Activated naive CD4-positive, alpha-beta T cell treated with anti-CD3 and anti-CD28 coated beads, Interleukin-2, amount 10 ng/mL, durations not matched to agents 7 days and 5 days (primary cell): ENCODE measurements at regions not wholly inside any gene's neighbourhood (a gene's known extent, or its start where the extent isn't known, plus 50 kb on each side); places are given as distances from the start of the nearest gene placed in this dataset.

Experiments used
- CTCF ChIA-PET: fragments of 350-600 bp; sonication (Branson Sonifier 250); formaldehyde crosslinking; loops from one replicate; lab custom pipeline; 2021; ENCODE audit warnings: antibody characterized with exemption; lab: Charles Lee
- DNase-seq: peaks from one replicate; pipeline ENCODE4 v3.0.0-alpha.2; 2020
- H3K27ac Mint-ChIP-seq: one replicate; pipeline ENCODE4 v1.8.0; 2021; ENCODE audit warnings: mild to moderate bottlenecking, moderate library complexity, mixed read lengths
- H3K27me3 Mint-ChIP-seq: one replicate; pipeline ENCODE4 v1.8.0; 2021; ENCODE audit warnings: mild to moderate bottlenecking, mixed read lengths
- H3K36me3 Mint-ChIP-seq: one replicate; pipeline ENCODE4 v1.8.0; 2021; ENCODE audit warnings: mixed read lengths
- H3K4me1 Mint-ChIP-seq: one replicate; pipeline ENCODE4 v1.8.0; 2021; ENCODE audit warnings: mixed read lengths
- H3K4me3 Mint-ChIP-seq: one replicate; pipeline ENCODE4 v1.8.0; 2021; ENCODE audit warnings: mild to moderate bottlenecking, moderate library complexity, mixed read lengths
- H3K9me3 Mint-ChIP-seq: one replicate; pipeline ENCODE4 v1.8.0; 2021; ENCODE audit warnings: mixed read lengths

DNA sequence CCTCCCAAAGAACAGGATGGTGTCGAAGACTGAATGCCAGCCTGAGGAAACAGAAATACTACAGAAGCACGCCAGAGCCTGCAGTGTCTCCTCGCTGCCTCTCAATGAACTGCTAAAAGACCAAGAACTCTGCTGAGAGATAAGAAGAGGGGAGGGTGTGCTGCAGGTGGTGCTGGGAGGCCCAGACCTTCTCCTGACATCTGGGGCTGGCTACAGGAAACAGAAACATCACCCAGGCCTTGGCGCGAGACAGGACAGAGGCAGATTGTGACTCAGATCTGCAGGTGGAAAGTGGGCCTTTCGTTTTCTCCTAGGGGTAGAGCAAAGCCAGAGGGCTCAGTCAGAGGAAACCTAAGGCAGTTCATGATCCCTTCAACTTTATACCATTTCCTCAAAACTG lies 250.3 kb upstream of the TCF4 start:
- Mint-ChIP-seq H3K36me3 (no peaks in the 10 kb centered on the region), H3K27me3 (no peaks in the 10 kb centered on the region), H3K4me3 (no peak overlapping the region), H3K9me3 (peaks cover 27% of the 10 kb centered on the region), H3K27ac (no peak overlapping the region), H3K4me1 (no peaks in the 10 kb centered on the region)
- CTCF ChIA-PET, result no interaction called here
- DNase-seq, result no peak

DNA sequence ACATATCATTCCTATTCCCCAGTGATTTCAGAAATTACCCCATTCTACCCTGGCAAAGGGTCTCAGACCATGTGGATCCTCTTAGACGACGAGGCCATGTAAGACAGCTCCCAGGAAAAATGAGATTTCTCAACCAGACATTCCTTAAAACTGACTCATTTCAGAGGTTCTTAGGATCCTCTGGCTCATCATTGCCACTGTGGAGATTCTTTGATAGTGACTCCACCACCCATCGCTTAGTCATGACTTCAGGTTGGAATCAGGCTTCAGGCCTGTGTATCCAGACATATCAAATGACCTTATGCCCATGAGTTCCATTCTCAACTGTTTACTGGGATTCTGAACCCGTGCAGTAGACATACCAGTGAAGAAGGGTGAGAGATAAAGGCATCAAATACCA lies 245.6 kb upstream of the TCF4 start:
- peaks cover 19% of the 10 kb centered on the region for H3K9me3 Mint-ChIP-seq
- CTCF ChIA-PET, result no interaction called here
- H3K4me1 Mint-ChIP-seq, result no peaks in the 10 kb centered on the region
- no peak for DNase-seq
- no peak overlapping the region for H3K27ac Mint-ChIP-seq
- H3K36me3 Mint-ChIP-seq, result no peaks in the 10 kb centered on the region
- H3K27me3 Mint-ChIP-seq, result no peaks in the 10 kb centered on the region
- H3K4me3 Mint-ChIP-seq, result no peak overlapping the region

DNA sequence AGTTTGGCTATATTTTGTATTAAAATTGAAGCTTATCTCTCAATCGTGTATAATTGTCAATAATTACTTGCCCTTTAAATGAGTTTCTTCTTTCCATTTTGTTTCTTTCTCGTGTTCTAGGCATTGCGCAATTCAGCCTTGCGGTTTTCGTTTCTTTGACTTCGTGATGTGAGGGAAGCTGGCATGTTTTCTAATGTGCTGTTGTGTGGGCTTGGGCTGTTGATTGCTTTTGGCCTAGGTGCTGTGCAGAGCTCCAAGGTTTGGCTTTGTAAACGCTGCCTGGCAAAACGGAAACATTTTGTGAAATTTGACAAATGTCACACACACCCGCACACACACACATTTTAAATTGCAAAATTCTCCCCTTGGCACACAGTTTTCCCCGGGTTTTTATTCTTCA lies 242.6 kb upstream of the TCF4 start:
- Mint-ChIP-seq H3K4me3 (no peak overlapping the region), H3K27me3 (no peaks in the 10 kb centered on the region), H3K27ac (no peak overlapping the region), H3K36me3 (no peaks in the 10 kb centered on the region), H3K9me3 (peaks cover 13% of the 10 kb centered on the region), H3K4me1 (no peaks in the 10 kb centered on the region)
- CTCF ChIA-PET, result no interaction called here
- no peak for DNase-seq

DNA sequence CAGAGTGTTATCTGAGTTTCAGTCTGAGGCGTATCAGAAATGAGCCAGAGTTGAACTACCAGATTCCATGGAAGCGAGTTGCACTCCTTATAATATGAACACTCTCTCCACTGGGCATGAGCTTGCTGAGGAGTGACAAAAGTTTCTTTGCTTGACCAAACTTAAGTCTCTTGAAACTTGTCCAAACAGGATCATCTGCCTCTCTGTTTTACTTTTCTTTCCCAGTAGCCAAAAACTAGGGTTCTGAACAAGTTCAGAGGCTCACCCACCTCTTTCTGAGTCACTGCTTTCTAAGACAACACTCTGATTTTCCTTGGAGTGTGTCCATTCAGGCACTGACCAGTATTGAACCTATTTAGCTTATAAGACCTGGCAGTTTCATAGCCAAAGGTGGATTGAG lies 233.2 kb upstream of the TCF4 start:
- no peak for DNase-seq
- no peaks in the 10 kb centered on the region for H3K27me3 Mint-ChIP-seq
- no peaks in the 10 kb centered on the region for H3K36me3 Mint-ChIP-seq
- no peaks in the 10 kb centered on the region for H3K4me1 Mint-ChIP-seq
- no peak overlapping the region for H3K27ac Mint-ChIP-seq
- no peaks in the 10 kb centered on the region for H3K9me3 Mint-ChIP-seq
- no peak overlapping the region for H3K4me3 Mint-ChIP-seq
- CTCF ChIA-PET, result no interaction called here

DNA sequence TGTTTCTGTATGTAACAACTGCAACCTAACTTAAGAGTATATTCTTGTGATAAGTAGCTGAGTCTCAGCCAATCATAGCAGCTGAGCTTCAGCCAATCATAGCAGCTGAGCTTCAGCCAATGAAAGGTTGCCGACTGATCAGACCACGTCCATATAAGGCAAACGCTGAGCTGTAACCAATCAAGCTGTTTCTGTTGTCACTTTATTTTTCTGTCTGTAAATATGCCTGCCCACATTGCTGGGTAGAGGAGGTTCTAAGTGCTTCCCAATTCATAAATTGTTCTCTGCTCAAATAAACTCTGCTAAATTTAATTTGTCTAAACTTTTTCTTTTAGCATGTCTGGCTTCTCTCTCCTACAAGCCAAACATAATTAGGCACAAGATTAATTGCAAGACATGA lies 231.5 kb upstream of the TCF4 start:
- Mint-ChIP-seq H3K4me1 (no peaks in the 10 kb centered on the region), H3K4me3 (no peak overlapping the region), H3K9me3 (no peaks in the 10 kb centered on the region), H3K27ac (no peak overlapping the region), H3K36me3 (no peaks in the 10 kb centered on the region), H3K27me3 (no peaks in the 10 kb centered on the region)
- CTCF ChIA-PET, result no interaction called here
- no peak for DNase-seq

DNA sequence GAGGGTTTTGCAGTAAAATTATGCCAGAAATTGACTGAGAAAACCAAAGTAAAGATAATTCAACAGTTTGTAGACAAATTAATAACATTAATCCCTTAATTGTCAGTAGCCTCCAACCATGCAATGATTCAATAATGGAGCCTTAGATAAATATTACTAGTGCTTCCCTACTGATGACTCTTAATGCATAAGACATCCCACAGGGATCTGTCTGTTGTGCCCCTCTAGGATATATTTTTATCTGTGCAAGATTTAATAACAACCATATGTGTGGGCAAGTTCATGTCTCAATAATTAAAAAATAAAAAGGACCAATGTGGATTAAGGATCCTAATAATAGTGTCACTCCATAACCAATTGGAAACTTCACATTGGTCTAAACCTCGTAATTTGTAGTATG lies 230.3 kb upstream of the TCF4 start:
- Mint-ChIP-seq H3K4me3 (no peak overlapping the region), H3K36me3 (no peaks in the 10 kb centered on the region), H3K9me3 (no peaks in the 10 kb centered on the region), H3K27ac (no peak overlapping the region), H3K27me3 (no peaks in the 10 kb centered on the region), H3K4me1 (no peaks in the 10 kb centered on the region)
- no peak for DNase-seq
- CTCF ChIA-PET, result no interaction called here

DNA sequence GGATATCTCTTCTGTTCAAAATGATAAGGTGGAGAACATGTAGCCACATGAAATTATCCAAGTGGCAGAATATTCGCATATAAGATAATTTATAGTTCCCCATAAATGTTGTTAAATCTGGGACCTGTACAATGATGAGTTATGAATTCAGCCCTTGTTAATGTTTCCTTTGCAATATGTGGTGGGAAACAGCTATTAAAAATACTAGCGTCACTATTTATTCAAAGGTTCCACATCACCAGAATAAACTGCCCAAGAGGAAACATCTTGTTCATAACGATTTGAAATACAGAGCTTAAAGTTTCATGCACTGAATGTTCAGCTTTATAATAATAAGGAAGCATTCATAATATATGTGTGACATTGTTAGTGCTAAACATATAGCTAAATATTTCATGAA lies 223.9 kb upstream of the TCF4 start:
- no peaks in the 10 kb centered on the region for H3K27me3 Mint-ChIP-seq
- CTCF ChIA-PET, result no interaction called here
- H3K4me3 Mint-ChIP-seq, result no peak overlapping the region
- no peaks in the 10 kb centered on the region for H3K9me3 Mint-ChIP-seq
- no peak overlapping the region for H3K27ac Mint-ChIP-seq
- H3K4me1 Mint-ChIP-seq, result no peaks in the 10 kb centered on the region
- H3K36me3 Mint-ChIP-seq, result no peaks in the 10 kb centered on the region
- DNase-seq, result no peak

DNA sequence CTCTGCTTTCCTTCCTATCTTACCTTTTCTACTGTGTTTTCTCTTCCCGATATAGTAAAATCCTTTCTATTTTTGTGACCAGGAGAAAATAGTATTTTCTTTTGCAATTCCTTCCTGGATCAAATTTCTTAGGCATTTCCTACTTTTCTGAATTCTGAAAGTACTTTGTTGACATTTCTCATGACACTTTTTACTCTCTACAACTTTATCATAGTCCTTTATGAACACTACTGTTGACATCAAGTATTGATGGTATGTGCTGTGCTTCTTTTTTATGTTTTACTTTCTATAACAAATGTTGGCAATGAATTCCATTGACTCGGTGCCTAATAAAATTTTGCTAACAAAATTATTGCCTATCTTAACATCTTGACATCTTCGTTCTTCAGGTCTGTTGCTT lies 217.7 kb upstream of the TCF4 start:
- Mint-ChIP-seq H3K27me3 (no peaks in the 10 kb centered on the region), H3K9me3 (peaks cover 4% of the 10 kb centered on the region), H3K27ac (no peak overlapping the region), H3K4me3 (no peak overlapping the region), H3K36me3 (no peaks in the 10 kb centered on the region), H3K4me1 (no peaks in the 10 kb centered on the region)
- CTCF ChIA-PET, result no interaction called here
- no peak for DNase-seq

DNA sequence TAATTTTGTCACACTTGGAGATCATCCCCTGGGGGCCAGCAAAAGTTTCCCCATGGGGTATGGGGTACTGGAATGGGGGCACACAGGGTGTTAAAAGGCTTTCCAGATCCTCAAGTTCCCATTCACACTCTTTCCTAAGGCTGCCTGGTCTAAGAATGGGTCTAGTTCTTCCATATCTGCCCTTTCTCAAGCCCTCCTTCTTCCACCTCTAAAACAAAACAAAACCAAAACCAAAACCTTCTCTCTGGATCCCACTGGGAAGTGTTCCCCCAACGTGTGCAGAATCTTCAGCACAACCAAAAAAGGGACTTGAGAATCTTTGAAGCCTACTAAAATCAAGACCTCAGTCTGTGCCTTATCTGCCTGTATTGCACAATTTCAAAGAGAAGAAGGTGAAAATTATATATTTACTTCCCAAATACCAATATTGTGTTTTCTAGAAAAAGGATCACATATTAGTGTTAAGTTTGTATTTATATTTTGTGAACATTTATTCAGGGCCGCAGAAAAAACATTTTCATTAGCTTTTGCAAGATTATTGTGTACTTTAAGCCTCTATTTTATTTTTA lies 207.2 kb upstream of the TCF4 start:
- Mint-ChIP-seq H3K27ac (no peak overlapping the region), H3K4me3 (no peak overlapping the region)
- no peak for DNase-seq

DNA sequence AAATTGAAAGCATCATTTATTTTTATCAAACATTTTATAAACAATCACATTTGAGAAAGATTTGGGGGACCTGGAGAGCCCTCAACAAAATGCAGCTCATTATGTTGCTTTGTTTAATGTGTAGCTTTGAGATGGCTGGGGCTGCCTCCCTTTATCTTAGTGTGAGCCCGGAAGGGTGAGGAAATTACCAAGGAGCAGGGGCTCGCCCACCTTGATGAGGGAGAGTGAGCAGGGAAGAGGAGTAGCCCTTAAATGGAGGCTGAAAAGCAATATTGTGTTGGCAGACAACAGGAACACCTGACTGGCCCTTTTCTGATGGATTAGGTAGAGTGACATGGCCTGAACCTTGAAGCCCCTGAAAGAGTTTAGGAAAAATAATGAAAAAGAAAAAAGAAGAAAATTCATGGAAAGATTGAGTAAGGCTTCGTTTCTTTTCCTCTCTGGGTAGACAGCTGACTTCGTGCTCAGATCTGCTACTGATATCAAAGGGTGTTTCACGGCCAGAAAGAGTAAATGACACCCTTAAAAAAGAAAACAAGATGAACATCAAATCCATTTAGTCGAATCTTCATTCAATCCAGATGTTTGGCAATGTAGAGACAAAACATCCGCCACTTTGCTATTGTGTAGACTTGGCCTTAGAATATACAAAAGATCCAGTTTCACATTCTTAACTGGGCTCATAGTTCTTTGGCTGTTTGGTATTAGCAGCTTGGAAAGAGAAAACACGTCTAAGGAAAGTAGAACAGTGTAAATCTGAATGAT lies 206.5 kb upstream of the TCF4 start:
- H3K27ac Mint-ChIP-seq, result no peak overlapping the region
- H3K4me1 Mint-ChIP-seq, result no peaks in the 10 kb centered on the region
- H3K27me3 Mint-ChIP-seq, result no peaks in the 10 kb centered on the region
- H3K36me3 Mint-ChIP-seq, result no peaks in the 10 kb centered on the region
- CTCF ChIA-PET, result no interaction called here
- peaks cover 2% of the 10 kb centered on the region for H3K9me3 Mint-ChIP-seq
- no peak overlapping the region for H3K4me3 Mint-ChIP-seq
- DNase-seq, result no peak

More for the DNA sequence above, 207.2 kb upstream of the TCF4 start:
- Mint-ChIP-seq H3K27me3 (no peaks in the 10 kb centered on the region), H3K36me3 (no peaks in the 10 kb centered on the region), H3K9me3 (peaks cover 2% of the 10 kb centered on the region), H3K4me1 (no peaks in the 10 kb centered on the region)
- CTCF ChIA-PET, result no interaction called here

DNA sequence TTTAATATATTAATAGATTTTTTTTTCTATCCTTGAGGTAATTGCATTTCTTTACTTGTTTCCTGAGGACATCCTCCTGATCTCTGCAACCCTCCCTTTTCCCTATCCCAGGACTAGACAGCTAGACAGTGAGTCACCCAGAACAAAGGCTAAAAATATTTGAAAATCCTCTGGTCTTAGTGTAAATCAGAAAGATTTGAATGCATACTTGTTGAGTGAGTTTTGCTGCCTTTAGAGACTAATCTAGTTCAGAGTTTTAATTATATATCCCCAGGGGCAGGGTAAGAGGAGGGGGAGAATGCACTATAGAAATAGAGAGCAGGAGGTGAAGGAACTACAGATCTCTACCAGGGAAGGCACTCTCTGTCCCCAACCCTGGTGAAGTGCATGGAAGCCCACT lies 202.3 kb upstream of the TCF4 start:
- H3K27me3 Mint-ChIP-seq, result no peaks in the 10 kb centered on the region
- H3K27ac Mint-ChIP-seq, result no peak overlapping the region
- CTCF ChIA-PET, result no interaction called here
- no peaks in the 10 kb centered on the region for H3K36me3 Mint-ChIP-seq
- H3K9me3 Mint-ChIP-seq, result no peaks in the 10 kb centered on the region
- H3K4me1 Mint-ChIP-seq, result no peaks in the 10 kb centered on the region
- no peak overlapping the region for H3K4me3 Mint-ChIP-seq
- no peak for DNase-seq

DNA sequence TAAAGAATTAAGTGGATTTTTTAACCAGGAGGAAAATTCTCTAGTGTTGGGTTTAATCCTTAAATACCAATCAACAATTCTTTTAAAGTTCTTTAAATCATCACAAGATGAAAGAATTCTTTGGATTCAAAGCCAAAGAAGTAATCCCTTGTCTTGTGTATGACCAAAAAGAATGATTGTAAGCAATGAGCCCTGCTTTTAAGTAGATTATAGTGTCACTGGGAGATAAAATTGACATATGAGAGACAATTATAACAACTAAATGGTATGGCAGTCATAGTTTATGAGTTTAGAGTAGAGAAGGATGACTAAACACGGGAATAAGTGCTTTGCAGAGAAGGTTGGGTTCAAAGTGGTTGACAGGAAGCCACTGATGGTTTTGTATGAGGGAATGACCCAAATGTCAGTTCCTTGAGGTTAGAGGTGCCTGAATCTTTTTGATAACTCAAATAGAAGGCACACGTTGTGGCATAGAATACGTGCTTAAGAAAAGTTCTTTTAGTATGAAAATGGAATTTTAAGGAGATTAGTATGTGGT lies 199.6 kb upstream of the TCF4 start:
- H3K9me3 Mint-ChIP-seq, result no peaks in the 10 kb centered on the region

DNA sequence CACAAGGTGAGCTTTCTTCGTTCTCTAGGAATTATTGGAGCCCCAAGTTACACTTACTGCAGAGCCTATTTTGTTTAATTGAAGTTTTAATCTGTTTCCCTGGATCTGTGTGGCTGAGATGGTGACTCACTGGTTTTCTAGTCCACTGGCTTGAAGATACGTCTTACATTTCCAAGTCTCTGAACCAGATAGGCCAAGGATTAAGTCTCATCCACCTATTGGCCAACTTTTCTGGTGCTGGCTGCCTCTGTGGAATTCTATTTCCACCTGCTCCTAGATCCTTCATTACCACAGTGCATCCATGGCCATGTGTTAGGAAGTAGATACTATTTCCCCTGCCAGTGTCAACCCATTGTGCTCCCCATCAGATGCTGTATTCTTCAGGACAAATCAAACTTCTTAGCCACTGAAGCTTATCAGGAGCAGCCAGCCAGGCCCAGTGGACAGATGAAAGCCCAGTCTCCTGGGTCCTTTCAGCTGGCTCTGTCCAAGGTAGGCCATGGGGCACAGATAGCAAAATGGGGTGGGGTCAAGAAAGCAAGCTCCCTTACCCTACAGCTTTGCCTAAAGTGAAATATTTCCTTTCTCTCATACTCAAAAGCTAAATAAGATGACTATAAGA lies 198.8 kb upstream of the TCF4 start:
- no peak for DNase-seq
- no peaks in the 10 kb centered on the region for H3K4me1 Mint-ChIP-seq
- CTCF ChIA-PET, result no interaction called here

More for the DNA sequence above, 199.6 kb upstream of the TCF4 start:
- Mint-ChIP-seq H3K4me1 (no peaks in the 10 kb centered on the region), H3K4me3 (no peak overlapping the region), H3K27ac (no peak overlapping the region), H3K36me3 (no peaks in the 10 kb centered on the region), H3K27me3 (no peaks in the 10 kb centered on the region)
- DNase-seq, result no peak
- CTCF ChIA-PET, result no interaction called here

DNA sequence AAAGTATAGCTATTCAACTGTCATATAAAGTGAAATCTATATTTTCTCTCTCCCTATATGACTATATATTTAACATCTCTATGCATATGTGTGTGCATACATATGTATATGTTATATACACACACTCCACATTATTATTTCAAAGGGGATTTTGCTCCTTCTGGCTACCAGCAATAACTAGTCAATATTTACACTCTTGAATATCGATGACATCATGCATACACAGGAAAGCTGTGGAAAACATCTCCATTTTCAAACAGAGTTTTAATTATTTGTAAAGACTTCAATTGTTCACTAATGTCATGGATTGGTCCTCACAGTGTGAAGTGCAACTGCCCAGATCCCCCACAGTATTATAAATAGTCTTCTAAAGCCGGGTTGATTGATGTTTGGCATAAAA lies 195.9 kb upstream of the TCF4 start:
- CTCF ChIA-PET, result no interaction called here
- Mint-ChIP-seq H3K4me1 (peaks cover 8% of the 10 kb centered on the region), H3K9me3 (no peaks in the 10 kb centered on the region), H3K27me3 (peaks cover 30% of the 10 kb centered on the region), H3K27ac (no peak overlapping the region), H3K36me3 (no peaks in the 10 kb centered on the region), H3K4me3 (no peak overlapping the region)
- DNase-seq, result no peak

More for the DNA sequence above, 198.8 kb upstream of the TCF4 start:
- H3K9me3 Mint-ChIP-seq, result no peaks in the 10 kb centered on the region
- no peaks in the 10 kb centered on the region for H3K36me3 Mint-ChIP-seq
- H3K4me3 Mint-ChIP-seq, result no peak overlapping the region
- peaks cover 1% of the 10 kb centered on the region for H3K27me3 Mint-ChIP-seq
- H3K27ac Mint-ChIP-seq, result no peak overlapping the region

DNA sequence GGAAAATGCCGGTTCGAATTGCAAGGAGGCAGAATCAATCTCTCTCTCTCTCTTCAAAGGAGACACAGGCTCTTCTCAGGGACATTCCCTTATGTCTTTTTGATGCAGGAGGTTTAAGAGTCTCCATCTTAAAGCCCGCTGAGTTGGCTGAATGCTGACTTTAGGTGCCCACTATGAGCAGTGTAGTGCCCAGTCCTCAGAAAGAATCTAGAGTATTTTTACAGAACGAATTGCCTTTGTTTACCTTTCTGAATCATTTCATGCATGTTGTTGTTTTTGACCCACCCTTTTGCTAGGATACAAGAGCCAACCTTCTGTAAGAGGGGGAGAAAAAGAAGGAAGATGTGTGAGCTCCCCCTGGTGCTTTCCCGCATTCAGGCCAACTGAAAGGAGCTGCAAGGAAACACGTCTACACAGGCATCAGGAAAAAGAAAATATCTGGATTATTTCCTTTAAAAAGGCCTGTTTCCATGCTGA lies 193.5 kb upstream of the TCF4 start:
- no peak for DNase-seq
- CTCF ChIA-PET, result no interaction called here
- Mint-ChIP-seq H3K9me3 (no peaks in the 10 kb centered on the region), H3K27ac (no peak overlapping the region), H3K36me3 (no peaks in the 10 kb centered on the region), H3K4me1 (peaks cover 12% of the 10 kb centered on the region), H3K27me3 (peaks cover 41% of the 10 kb centered on the region), H3K4me3 (no peak overlapping the region)
